ENCODE measurements at regions not wholly inside any gene's neighbourhood (a gene's known extent, or its start where the extent isn't known, plus 50 kb on each side); places are given as distances from the start of the nearest gene placed in this dataset.
"Not testable (repeated sequence)": the region's sequence is repeated elsewhere in the genome, so short reads cannot be mapped to it uniquely, and the experiment has no call there.

DNA sequence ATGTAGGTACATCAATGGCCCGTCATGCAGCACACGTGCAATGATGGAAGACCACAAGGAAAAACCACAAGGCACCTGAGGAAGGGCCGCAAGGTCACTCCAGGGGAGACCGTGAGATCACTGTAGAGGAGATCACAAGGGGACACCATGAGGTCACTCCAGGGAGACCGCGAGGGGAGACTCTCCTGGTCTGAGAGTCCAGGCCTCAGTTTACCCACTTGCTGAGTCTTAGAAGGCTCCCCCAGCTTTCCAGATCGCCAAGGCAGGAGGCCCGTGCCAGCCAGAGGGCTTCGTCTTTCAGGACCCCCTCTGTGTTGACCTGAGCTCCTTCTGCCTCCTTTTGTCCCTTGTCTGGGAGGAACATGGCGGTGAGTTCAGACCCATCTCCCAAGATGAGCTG lies 232.2 kb downstream of the ERMARD start:
- DNase-seq (ENCODE audit: low read depth in 2 of 2), result no peak

DNA sequence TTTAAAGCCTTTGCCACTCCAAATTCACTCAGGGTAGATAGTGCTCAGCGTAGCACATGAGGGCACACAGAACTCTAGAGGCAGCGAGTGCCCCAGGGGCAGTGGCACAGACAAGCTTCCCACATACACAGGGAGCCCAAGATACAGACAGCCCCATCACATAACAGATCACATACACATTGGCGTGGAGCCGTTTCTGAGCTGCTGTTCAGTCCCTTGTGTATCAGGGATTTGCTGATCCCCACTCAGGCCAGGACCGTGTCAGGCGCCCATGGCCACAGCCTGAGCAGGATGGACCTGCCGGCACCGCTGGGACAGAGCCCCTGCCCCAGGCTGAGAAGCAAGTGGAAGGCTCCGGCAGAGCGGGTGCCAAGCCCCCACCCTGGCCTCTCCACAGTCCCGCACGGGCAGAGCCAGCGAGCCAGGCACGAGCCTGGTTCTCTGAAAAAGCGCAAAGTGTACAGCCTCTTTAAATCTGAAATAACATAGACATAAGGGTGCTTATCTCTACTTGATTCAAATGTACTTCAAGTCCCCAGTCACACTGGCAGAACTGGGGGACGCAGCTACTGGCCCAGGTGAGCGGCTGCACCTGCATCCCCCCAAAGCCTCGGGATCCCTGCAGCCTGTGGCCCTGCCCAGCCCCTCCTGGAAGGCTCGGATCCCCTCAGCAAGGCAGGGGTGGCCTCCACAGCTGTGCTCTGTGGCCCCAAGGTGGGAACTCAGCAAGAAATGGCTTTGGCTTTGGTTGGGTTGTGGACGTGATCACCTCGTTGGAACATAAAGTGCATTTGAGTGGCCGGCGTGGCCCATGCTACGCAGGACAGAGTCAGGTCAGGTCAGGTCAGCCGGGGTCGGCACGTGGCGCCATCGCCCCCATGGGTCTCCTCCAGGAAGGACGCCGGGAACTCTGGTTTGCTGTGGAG lies 231.3 kb downstream of the ERMARD start:
- DNase-seq (ENCODE audit: low read depth in 2 of 2), result no peak

DNA sequence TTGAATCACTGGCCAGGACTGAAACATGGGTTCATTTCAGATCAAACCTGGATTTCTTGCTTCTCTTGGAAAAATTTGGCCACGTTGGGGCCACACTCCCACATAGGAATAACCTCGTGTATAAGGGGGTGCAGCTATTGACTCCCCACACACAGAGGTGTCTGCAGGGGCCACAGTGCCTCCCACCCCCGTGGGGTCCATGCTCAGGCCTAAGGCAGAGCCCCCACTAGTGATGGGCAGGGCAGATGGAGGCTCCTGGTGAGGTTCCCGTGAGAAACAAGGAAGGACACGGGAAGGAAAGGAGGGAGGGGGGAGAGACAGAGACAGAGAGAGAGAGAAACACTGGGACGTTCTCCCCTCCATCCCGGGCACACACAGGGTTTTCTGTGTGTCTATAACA lies 230.5 kb downstream of the ERMARD start:
- no peak for DNase-seq (ENCODE audit: low read depth in 2 of 2)

DNA sequence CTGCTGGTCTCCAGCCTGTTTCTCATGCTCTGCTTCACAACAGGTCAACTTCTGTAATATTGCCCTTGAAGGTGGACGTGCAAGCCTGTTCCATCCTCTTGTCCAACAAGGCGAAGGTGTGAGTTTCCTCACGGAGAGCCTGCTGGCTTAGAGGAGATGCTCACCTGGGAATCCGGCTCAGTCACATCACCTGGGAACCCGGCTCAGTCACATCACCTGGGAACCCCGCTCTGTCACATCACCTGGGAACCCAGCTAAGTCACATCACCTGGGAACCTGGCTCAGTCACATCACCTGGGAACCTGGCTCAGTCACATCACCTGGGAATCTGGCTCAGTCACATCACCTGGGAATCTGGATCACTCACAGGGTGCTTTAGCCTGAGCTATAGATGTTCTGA lies 230.1 kb downstream of the ERMARD start:
- no peak for DNase-seq (ENCODE audit: low read depth in 2 of 2)

DNA sequence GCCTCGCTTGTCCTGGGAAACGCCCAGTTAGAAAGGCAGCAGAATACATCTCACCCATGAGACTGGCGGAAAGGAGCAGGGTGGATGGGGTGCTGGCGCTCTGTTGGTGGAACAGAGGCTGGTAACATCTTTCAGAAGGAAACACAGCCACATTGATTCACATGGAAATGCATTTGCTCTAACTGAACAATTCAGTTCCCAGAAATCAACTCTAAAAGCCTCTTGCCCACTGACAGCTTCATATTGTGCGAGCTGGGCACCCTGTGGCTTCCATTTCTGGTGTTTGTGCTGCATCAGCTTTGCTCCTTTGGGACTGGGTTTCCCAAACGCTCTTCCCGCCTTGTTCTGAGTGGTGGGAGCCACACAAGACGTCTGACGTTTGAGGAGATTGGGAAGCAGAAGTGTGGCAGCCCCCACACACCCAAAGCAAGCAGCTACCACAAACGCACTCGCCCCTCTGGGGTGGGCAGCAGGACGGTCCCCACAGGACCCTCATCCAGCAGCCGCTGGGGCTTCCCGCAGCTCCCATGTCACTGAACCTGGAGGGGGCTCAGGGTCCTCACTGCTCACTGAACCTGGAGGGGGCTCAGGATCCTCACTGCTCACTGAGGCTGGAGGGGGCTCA lies 229.5 kb downstream of the ERMARD start:
- no peak for DNase-seq (ENCODE audit: low read depth in 2 of 2)

DNA sequence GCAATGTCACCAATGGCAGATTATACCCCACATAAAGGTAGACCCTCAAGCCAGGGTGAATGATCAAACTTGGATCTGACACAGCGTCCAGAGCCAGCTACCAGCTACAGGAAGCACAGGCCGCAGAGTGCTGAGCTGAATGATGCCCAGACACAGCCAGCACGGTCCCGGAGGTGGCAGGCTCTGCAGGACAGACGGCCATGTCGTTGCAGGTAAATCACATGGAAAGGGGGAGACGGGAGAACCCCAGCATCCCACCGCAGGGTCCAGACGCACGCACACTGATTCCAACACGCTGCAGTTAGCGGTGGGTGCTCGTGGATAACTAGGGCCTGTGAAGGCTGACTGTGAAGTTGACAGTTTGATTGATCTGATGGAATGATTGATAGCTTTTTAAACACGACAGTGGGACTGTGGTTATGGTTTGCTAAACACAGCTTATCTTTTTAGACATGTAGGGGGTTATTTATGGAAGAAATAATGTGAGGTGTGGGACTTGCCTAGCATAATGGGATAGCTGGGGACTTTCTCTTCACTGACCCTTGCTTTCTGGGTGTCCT lies 228.5 kb downstream of the ERMARD start:
- no peak for DNase-seq (ENCODE audit: low read depth in 2 of 2)

DNA sequence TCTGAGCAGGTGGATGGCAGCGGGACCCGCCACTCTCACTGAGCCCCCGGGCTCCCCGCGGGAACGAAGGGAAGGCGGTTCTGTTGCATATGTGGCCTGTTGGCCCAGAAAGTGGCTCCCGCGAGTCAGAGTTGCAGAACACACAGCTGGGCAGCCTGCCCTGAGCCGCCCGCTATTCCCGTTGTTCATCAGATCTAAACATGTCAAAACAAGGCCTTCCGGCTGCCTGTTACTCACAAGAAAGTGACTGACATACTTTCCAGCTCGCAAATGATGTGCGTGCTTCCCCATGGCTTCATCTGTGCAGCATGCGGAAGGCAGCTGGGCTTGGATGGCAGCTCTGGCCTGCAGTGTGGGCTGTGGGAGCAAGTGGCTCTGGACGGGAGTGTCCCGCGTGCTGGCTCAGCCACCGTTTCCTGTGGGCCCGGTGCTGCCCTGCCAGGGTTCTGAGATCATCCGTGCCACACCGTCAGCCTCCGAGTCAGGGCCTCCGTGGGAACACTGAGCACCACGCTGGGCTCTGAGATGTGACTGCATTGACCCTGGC lies 227.3 kb downstream of the ERMARD start:
- DNase-seq (ENCODE audit: low read depth in 2 of 2), result no peak

DNA sequence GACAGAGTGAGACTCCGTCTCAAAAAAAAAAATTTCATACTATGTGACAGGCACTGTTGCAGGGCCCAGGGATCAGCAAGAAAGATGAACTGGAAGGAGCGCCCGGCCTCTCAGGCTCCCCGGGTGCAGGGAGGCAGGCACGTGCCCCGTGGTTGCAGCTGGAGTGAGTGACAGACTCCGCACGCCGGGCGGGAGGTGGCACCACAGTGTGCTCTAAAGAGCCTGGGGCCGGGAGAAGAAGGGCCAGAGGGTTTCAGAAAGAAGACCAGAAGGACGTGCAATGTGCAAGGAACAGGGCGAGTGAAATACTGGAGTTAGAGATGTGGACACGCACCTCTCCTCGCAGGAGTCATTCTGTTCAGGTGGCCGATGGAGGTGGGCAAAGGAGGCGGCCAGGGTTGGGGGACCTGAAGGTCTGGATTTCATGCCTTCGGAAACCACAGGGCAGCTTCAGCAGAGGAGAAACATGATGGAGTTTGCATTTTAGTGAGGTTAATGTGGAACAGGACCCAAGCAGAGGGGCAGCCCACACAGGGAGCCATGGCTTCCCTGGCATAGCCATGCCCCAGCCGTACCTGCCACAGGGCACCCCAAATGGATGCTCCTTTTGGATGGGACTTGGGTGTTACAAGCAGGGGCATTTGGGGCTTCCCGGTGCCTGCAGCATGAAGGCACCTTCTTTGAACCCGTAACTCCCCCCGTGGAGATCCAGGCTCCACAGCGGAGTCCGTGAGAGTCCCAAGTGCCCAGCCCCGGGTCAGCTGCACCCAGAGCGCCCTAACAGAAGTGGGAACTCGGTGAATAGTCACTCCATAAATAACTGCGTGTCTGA lies 226.2 kb downstream of the ERMARD start:
- DNase-seq (ENCODE audit: low read depth in 2 of 2), result no peak

DNA sequence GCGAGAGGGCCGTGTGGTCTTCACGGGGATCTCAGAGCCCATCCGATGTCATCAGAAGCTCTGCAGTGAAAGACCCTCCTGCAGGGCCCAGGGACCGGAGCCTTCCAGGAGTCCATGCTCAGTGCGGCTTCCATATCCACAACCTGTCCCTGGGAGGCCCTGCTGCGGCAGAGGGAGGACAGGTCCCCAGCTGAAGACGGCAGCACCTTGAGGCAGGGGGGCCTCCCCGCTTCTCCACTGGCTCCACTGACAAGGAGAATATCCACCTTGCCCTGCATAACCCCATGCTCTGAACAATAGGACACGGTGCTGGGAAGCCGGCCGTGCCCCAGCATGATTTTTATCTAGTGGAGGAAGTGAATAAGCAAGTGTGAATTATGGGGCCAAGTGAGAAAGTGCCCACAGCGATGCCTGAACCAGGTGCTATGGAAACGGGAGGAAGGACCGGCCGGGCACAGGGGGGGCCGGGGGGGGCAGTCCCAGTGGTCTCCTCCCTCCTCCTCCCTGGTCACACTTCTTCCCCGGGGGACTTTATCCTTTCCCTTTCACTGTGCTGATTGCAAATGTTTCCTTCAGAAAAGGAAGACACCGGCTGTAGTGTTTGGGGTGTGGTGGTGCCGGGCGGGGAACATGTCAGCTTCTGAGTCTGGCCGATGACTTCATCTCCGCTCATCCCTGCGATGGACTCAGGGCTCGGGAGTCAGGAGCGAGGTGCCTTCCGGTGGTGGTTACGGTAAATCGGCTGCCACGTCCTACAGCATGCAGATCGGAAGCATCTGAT lies 225.1 kb downstream of the ERMARD start:
- no peak for DNase-seq (ENCODE audit: low read depth in 2 of 2)

DNA sequence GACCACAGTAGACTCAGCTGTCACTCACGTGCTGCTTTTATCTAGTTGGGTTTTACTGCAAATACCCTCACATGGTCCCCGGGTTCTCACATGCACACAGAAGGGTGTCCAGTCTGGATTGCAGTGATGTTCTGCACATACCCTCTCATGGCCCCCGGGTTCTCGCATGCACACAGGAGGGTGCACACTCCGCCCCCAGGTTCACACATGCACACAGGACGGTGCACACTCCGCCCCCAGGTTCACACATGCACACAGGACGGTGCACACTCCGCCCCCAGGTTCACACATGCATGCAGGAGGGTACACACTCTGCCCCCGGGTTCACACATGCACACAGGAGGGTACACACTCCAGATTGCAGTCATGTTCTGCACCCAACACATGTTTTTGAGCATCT lies 224.3 kb downstream of the ERMARD start:
- DNase-seq (ENCODE audit: low read depth in 2 of 2), result no peak

DNA sequence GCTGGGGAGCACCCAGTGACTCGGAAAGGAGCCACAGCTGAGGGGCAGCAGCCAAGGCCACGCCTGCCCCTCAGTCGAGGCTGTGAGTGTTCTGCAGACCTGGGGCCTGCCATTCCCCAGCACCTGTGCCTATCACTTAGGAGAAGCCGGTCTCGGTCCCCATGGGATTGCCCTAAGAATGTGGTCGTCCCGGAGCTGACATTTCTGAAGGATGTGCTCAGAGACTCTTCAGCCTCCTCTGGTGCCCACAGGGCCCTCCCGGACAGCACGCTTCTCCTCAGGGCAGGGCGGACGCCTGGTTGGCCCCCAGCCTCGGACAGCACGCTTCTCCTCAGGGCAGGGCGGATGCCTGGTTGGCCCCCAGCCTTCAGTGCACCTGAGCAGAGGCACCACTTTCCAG lies 223.9 kb downstream of the ERMARD start:
- no peak for DNase-seq (ENCODE audit: low read depth in 2 of 2)

DNA sequence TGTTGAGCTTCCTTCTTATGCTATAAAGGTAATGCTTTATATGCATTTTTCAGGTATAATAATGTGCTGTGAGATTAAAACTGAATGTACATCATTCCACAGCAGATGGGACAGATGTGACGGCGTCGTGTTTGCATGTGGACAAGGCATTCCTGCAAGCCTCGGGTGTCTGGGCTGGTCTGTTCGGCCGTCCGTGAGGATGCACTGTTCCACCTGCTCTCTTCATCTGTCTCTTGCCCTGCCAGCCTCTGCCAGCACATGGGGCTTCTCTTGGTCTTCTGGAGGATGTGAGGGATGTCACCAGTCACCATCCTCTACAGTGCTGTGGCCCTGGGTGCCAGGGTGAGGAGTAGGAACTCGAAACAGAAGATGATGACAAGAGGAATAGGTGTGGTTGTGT lies 223.2 kb downstream of the ERMARD start:
- no peak for DNase-seq (ENCODE audit: low read depth in 2 of 2)

DNA sequence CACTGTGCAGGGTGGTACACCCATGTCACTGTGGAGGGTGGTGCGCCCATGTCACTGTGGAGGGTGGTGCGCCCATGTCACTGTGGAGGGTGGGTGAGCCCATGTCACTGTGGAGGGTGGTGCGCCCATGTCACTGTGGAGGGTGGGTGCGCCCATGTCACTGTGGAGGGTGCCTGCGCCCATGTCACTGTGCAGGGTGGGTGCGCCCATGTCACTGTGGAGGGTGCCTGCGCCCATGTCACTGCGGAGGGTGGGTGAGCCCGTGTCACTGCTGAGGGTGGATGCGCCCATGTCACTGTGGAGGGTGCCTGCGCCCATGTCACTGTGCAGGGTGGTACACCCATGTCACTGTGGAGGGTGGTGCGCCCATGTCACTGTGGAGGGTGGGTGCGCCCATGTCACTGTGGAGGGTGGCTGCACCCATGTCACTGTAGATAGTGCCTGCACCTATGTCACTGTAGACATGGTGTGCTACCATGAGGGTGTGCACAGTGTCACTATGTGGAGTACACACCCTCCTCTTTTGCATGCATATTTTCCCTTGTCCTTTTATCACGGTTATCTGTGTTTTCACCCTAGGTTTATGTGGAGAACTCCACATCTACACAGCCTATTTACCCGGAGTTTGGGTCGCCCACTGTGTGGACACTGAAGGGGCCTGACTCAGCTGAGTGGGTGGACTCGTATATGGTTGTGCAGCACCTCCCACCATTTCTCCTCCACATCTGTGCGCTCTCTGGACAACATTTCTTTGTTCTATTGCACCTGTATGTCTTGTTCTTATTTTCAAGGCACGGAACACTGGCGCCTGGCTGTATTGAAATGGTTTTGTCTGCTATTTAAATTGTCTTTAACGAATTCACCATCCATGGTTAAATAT lies 222.4 kb downstream of the ERMARD start:
- DNase-seq (ENCODE audit: low read depth in 2 of 2), result not testable (repeated sequence)

DNA sequence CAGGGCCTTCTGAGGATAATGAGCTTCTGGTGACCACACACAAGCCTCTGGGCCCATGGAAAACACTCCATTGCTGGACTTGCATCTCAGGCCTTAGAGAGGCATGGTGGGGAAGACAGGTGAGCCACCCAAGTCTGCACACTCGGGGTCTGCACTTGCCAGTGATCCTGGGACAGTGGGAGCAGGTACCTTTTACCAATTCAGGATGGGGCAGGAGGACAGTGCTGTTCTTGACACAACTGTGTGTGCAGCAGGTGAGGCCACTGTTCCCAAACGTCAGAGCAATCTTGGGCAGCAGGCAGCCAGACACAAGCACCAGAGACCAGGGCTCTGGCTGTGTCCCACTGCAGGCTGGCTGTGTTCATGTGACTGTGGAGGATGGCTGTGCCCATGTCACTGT lies 221.3 kb downstream of the ERMARD start:
- DNase-seq (ENCODE audit: low read depth in 2 of 2), result no peak

DNA sequence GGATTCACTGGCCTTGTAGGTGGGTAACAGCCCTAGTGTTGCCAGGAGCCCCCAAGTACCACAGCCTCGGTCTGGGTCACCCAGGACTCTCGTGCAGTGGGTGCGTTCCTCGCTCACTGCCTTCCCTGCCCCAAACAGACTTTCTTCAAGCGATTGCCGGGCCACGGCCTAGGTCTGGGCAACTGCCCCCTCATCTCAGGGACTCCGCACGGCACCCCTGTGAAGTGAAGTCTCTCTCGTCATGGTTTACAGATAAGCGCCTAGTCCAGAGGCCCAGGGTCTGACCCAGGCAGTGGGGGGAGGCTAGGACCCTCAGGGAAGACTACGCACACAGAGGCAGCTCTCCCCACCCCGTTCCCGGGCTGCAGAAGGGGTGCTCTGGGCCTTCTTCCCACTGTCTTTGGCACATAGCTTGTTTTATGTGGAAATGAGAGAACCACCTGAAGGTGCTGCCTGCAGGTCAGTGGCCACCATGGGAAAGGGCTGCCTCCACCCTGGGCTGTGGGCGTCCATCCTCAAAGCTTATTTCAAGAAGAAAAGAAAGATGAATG lies 220.8 kb downstream of the ERMARD start:
- no peak for DNase-seq (ENCODE audit: low read depth in 2 of 2)

DNA sequence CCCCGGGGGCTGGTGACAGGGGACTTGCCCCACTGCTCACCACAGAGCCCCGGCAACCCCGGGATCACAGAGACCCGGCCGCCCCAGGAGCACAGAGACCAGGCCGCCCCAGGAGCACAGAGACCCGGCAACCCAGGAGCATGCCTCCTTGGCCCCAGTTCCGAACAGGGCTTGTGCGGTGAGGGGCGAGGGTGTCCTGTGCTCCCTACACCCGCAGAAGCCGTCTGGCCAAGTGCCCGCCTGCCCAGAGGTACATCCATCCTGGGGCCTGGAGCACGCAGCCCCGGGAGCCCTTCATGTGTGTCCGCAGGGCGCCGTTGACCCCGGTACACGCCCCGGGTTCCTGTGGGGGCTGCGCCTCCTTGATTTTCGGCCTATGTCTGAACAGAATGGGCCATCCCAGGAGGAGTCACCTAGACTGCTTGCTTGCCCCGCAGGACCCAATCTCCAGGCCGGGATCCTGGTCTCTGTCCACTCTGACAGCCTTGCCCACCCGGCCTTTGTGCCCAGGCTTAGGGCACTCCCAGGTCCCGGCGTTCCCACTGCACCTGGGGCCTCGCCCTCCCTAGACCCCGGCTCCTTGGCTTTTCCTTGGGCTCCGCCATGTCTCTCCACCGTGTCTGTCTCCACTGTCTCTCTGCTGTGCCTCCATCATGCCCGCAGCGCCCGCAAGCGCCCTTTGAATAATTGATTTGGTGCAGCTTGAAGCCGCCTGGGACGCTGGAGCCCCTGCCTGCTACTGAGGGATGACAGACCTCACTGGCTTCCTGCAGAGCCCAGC lies 219.8 kb downstream of the ERMARD start:
- DNase-seq (ENCODE audit: low read depth in 2 of 2), result no peak

DNA sequence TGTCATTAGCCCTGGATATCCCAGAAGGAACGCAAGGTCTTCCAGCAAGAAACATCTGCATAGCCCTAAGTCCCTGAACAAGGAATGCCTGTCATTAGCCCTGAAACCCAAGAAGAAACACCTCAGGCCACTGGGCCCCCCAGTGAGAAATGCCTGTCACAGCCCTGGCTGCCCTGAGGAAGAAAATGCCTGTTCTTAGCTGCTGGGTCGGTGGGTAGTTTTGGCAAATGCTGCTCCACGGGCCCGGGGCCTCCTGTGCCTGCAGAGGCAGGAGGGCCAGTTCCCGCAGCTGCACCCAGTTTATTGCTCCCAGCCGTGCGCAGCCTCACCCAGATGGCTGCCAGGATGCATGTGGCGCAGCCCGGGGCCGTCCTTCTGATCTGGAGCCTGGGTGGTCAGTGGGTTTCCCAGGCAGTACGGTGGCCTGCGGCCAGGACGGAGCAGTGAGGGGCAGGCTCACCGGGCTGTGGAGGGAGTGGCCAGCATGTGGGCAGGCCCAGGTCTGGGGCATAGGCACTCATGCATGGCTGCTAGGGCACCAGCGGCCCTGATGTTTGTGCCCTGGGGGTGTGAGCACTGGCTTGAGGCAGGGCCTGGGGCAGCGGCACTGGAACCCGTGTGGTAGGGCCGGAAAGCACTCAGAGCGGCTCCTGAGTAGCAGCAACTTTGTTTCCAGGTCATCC lies 219.0 kb downstream of the ERMARD start:
- DNase-seq (ENCODE audit: low read depth in 2 of 2), result no peak

DNA sequence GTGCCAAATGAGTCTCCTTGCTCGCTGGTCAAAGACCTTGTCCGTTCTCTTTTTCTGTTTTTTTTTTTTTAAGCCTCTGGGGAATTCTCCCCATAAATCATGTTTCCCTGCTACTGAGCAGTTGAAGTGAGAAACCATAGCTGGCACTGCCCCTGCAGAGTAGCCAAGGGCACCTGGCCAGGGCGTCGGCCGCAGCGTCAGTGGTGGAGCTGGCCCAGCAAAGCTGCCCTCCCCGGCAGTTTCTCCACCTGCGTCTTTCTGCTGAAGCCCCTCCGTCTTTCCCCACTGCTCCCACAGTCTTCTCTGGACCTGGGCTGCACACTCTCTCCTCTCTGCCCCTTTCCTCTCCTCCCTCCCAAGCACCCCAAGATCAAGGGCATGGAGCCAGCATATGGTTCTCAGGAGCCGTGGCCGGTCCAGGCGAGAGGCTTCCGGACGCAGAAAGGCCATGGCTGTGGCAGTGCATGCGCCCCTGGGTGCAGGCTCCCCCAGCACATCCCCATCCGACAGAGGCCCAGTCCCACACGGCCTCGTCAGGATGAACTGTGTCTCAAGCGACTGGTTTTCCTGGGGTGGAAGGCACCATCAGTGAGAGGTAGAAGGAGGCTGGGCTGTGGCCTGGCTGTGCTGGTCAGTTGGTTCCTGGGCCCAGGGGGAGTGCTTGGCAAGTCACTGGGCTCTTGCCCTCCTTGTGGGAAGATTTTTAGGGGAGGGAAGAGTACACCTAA lies 218.1 kb downstream of the ERMARD start:
- no peak for DNase-seq (ENCODE audit: low read depth in 2 of 2)

Data from stimulated activated CD8-positive, alpha-beta memory T cell treated with anti-CD3 and anti-CD28 coated beads, Interleukin-7, amount 100 ng/mL, for 1 hour (primary cell).